ENCODE measurements at regions not wholly inside any gene's neighbourhood (a gene's known extent, or its start where the extent isn't known, plus 50 kb on each side); places are given as distances from the start of the nearest gene placed in this dataset.
A peak's percentile ranks its signal among the peaks of the same experiment; 100 is the strongest.

DNA sequence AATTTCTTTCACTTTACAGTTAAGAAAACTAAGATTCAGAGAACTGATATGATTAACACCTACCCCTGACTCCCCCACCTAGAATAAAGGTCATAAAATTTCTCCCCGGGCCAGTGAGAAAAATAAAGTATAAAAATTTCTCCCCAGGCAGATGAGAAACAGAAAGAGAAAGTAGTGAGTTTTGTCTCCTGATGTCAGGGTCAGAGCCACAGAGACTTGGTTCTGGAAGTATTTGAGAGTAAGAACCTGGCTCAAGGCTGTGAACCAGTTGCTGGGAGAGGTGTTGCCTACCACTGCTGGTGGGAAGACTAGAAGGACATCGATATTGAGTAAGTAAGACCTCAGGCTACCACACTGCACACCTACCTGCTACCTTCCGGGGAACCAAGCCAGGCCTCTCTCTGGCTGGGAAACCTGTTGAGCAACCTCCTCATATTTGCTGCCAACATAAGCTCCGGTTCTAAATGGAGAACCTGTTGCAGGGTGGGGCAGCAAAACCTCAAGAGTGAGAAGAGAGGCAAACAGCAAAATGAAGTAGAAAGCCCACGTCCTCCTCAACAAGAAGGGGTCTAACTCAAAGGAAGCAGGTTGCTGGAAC lies 104.2 kb upstream of the PUDP start:
- H3K4me3 ChIP-seq (replicated peaks; ENCODE audit: insufficient read depth, low read length) = no peak overlapping the region
- no peaks in the 10 kb centered on the region for H3K27me3 ChIP-seq (ENCODE audit: insufficient read depth, poor library complexity, severe bottlenecking)
- DNase-seq (ENCODE audit: low read depth in 1 of 2, low spot score in 1 of 2) = peak; percentile 35 to 63
- TF ChIP-seq POLR2AphosphoS5 (IDR thresholded peaks at IDR 0.05; ENCODE audit: low read depth) (no peak), GABPA (IDR thresholded peaks at IDR 0.05; ENCODE audit: low read depth) (no peak), SPI1 (IDR thresholded peaks at IDR 0.05; ENCODE audit: borderline replicate concordance, low read depth) (no peak)
- TF ChIP-seq, protein P1, sequence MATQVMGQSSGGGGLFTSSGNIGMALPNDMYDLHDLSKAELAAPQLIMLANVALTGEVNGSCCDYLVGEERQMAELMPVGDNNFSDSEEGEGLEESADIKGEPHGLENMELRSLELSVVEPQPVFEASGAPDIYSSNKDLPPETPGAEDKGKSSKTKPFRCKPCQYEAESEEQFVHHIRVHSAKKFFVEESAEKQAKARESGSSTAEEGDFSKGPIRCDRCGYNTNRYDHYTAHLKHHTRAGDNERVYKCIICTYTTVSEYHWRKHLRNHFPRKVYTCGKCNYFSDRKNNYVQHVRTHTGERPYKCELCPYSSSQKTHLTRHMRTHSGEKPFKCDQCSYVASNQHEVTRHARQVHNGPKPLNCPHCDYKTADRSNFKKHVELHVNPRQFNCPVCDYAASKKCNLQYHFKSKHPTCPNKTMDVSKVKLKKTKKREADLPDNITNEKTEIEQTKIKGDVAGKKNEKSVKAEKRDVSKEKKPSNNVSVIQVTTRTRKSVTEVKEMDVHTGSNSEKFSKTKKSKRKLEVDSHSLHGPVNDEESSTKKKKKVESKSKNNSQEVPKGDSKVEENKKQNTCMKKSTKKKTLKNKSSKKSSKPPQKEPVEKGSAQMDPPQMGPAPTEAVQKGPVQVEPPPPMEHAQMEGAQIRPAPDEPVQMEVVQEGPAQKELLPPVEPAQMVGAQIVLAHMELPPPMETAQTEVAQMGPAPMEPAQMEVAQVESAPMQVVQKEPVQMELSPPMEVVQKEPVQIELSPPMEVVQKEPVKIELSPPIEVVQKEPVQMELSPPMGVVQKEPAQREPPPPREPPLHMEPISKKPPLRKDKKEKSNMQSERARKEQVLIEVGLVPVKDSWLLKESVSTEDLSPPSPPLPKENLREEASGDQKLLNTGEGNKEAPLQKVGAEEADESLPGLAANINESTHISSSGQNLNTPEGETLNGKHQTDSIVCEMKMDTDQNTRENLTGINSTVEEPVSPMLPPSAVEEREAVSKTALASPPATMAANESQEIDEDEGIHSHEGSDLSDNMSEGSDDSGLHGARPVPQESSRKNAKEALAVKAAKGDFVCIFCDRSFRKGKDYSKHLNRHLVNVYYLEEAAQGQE (IDR thresholded peaks at IDR 0.05; ENCODE audit: insufficient replicate concordance, low read depth) = no peak
- TF ChIP-seq, protein P2, sequence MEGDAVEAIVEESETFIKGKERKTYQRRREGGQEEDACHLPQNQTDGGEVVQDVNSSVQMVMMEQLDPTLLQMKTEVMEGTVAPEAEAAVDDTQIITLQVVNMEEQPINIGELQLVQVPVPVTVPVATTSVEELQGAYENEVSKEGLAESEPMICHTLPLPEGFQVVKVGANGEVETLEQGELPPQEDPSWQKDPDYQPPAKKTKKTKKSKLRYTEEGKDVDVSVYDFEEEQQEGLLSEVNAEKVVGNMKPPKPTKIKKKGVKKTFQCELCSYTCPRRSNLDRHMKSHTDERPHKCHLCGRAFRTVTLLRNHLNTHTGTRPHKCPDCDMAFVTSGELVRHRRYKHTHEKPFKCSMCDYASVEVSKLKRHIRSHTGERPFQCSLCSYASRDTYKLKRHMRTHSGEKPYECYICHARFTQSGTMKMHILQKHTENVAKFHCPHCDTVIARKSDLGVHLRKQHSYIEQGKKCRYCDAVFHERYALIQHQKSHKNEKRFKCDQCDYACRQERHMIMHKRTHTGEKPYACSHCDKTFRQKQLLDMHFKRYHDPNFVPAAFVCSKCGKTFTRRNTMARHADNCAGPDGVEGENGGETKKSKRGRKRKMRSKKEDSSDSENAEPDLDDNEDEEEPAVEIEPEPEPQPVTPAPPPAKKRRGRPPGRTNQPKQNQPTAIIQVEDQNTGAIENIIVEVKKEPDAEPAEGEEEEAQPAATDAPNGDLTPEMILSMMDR (IDR thresholded peaks at IDR 0.05; ENCODE audit: insufficient read depth, low read length) = no peak
- peak overlapping the region; percentile 46 for H3K27ac ChIP-seq (replicated peaks)

DNA sequence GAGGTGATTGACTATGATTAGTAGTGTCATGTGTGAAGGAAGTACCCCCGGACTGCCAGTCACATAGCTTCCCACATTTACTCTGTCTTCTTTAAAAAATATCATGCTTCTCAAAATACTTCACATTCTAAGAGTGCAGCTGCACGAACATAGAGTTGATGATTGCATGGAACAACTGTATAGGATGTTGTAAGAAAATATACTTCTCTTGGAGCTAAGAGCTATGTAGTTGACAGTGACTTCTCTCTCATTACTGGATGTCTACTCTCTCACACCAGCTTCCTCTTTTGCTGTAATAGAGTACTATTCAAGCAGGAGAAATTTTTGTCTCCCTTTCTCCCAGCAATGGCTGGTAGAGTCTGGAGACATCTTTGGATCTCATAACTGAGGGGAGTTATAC lies 99.4 kb upstream of the PUDP start:
- peak; percentile 44; the same call in 1 of the 2 replicates for TF ChIP-seq SPI1 (IDR thresholded peaks at IDR 0.05; ENCODE audit: borderline replicate concordance, low read depth)
- TF ChIP-seq, protein P2 (IDR thresholded peaks at IDR 0.05; ENCODE audit: insufficient read depth, low read length) = no peak
- TF ChIP-seq, protein P1 (IDR thresholded peaks at IDR 0.05; ENCODE audit: insufficient replicate concordance, low read depth) = no peak
- TF ChIP-seq POLR2AphosphoS5 (IDR thresholded peaks at IDR 0.05; ENCODE audit: low read depth) = no peak
- no peak for TF ChIP-seq GABPA (IDR thresholded peaks at IDR 0.05; ENCODE audit: low read depth)
- DNase-seq (ENCODE audit: low read depth in 1 of 2, low spot score in 1 of 2) = peak; percentile 39 to 45

DNA sequence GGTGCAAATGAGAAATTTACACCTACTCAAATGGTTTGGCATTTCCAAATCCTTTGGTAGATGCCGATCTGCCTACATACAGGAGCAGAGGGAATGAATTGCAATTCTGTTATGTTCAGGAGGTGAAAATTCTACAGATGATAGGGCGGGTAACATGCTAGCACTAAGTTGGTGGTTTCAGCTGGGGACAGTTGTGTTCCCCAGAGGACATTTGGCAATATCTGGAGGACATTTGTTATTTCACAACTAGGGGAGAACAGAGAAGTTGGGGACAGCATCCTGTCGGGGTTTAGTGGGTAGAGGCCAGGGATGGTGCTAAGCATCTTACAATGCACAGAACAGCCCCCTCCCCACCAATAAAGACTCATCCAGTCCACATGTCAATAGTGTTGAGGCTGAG lies 96.5 kb upstream of the PUDP start:
- no peak overlapping the region for H3K4me3 ChIP-seq (replicated peaks; ENCODE audit: insufficient read depth, low read length)
- H3K27me3 ChIP-seq (ENCODE audit: insufficient read depth, poor library complexity, severe bottlenecking) = no peaks in the 10 kb centered on the region
- TF ChIP-seq POLR2AphosphoS5 (IDR thresholded peaks at IDR 0.05; ENCODE audit: low read depth) (0 out of 2 replicates have a peak, but pooled peaks have one; percentile 36), SPI1 (IDR thresholded peaks at IDR 0.05; ENCODE audit: borderline replicate concordance, low read depth) (no peak)
- peak overlapping the region; percentile 75 for H3K27ac ChIP-seq (replicated peaks)
- peak in 1 of 2 experiments; percentile 67 for DNase-seq (ENCODE audit: low read depth in 1 of 2, low spot score in 1 of 2)

More for the DNA sequence above, 99.4 kb upstream of the PUDP start:
- Histone ChIP-seq H3K27ac (replicated peaks) (peak overlapping the region; percentile 39), H3K4me3 (replicated peaks; ENCODE audit: insufficient read depth, low read length) (no peak overlapping the region), H3K27me3 (ENCODE audit: insufficient read depth, poor library complexity, severe bottlenecking) (no peaks in the 10 kb centered on the region)

DNA sequence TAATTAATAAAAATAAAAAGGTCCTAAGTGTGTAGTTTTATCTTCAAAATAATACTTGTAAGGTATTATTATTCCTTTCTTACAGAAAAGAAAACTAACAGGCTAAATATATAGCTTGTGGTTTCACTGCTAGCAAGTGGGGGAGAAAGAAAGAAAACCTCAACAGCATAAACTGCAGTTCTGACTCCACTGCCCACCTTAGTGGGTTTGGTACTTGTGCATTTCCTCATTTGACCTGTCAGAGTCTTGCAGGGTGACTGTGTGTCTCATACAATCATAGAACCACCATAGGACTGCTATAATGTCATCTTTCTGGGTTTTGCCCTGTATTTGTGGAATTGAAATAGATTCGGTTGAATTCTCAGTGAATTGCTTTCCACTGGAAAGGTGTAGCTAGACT lies 94.7 kb upstream of the PUDP start:
- no peak overlapping the region for H3K27ac ChIP-seq (replicated peaks)
- DNase-seq (ENCODE audit: low read depth in 1 of 2, low spot score in 1 of 2) = peak in 1 of 2 experiments; percentile 12
- no peaks in the 10 kb centered on the region for H3K27me3 ChIP-seq (ENCODE audit: insufficient read depth, poor library complexity, severe bottlenecking)
- TF ChIP-seq POLR2AphosphoS5 (IDR thresholded peaks at IDR 0.05; ENCODE audit: low read depth) (no peak), SPI1 (IDR thresholded peaks at IDR 0.05; ENCODE audit: borderline replicate concordance, low read depth) (peak; percentile 65; the same call in 1 of the 2 replicates)
- H3K4me3 ChIP-seq (replicated peaks; ENCODE audit: insufficient read depth, low read length) = no peak overlapping the region

DNA sequence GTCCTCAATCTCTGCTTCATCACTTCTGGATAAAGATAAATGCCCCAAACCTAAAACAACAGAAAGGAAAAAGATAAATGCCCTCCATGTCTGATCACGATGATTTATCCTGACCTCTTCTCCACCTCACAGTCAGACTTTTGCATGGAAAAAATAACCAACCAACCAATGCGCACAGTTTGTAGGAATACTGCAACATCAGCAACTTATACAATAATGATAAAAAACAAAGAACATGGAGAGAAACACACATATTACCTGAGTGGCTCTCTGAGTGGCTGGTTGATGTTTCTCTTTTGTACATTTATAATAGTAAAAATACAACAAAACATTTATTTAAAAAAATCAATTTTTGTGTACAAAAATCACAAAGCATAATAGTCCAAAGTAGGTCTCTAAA lies 93.0 kb upstream of the PUDP start:
- Histone ChIP-seq H3K27me3 (ENCODE audit: insufficient read depth, poor library complexity, severe bottlenecking) (no peaks in the 10 kb centered on the region), H3K27ac (replicated peaks) (no peak overlapping the region), H3K4me3 (replicated peaks; ENCODE audit: insufficient read depth, low read length) (no peak overlapping the region)
- TF ChIP-seq, protein P1 (IDR thresholded peaks at IDR 0.05; ENCODE audit: insufficient replicate concordance, low read depth) = no peak
- TF ChIP-seq, protein P2 (IDR thresholded peaks at IDR 0.05; ENCODE audit: insufficient read depth, low read length) = no peak
- TF ChIP-seq SPI1 (IDR thresholded peaks at IDR 0.05; ENCODE audit: borderline replicate concordance, low read depth) (no peak), POLR2AphosphoS5 (IDR thresholded peaks at IDR 0.05; ENCODE audit: low read depth) (no peak), GABPA (IDR thresholded peaks at IDR 0.05; ENCODE audit: low read depth) (no peak)
- no peak for DNase-seq (ENCODE audit: low read depth in 1 of 2, low spot score in 1 of 2)
